ENCODE measurements at regions not wholly inside any gene's neighbourhood (a gene's known extent, or its start where the extent isn't known, plus 50 kb on each side); places are given as distances from the start of the nearest gene placed in this dataset.

DNA sequence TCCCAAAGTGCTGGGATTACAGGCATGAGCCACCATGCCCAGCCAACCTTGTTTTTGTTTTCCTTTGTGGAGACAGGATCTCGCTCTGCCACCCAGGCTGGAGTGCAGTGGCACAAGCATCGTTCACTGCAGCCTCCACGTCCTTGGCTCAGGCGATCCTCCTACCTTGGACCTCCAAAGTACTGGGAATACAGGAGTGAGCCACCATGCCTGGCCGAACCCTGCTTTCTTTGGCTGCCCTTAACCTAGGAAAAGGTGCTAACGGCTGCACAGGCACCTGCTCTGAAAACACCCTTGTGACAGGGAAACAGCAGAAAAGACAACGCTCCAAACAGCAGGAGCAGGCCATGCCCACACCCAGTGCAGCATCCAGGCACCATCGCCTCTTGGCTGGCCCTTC, 71.9 kb downstream of the OAT start:
- Histone ChIP-seq H3K9ac (ENCODE audit: insufficient read length, low read depth) (no peak overlapping the region), H3K27me3 (ENCODE audit: insufficient read depth, insufficient read length) (no peaks in the 10 kb centered on the region), H3K4me3 (ENCODE audit: insufficient read length, low read depth) (no peak overlapping the region), H3K36me3 (ENCODE audit: insufficient read depth, insufficient read length, low read length) (no peaks in the 10 kb centered on the region), H3K9me3 (ENCODE audit: insufficient read depth, low read length) (no peaks in the 10 kb centered on the region), H3K4me1 (ENCODE audit: insufficient read depth, insufficient read length) (no peaks in the 10 kb centered on the region)
- DNase-seq (ENCODE audit: low read depth, low spot score) = no peak
- TF ChIP-seq SUZ12 (IDR thresholded peaks at IDR 0.05; ENCODE audit: extremely low read depth, insufficient read depth, insufficient read length) (no peak), YY1 (IDR thresholded peaks at IDR 0.05; ENCODE audit: insufficient read depth, insufficient read length) (no peak), ZNF274 (IDR thresholded peaks at IDR 0.05; ENCODE audit: low read depth, low read length) (no peak)

- Histone ChIP-seq H3K27me3 (ENCODE audit: insufficient read depth, insufficient read length) (no peaks in the 10 kb centered on the region), H3K9ac (ENCODE audit: insufficient read length, low read depth) (no peak overlapping the region), H3K4me3 (ENCODE audit: insufficient read length, low read depth) (no peak overlapping the region), H3K9me3 (ENCODE audit: insufficient read depth, low read length) (no peaks in the 10 kb centered on the region), H3K36me3 (ENCODE audit: insufficient read depth, insufficient read length, low read length) (no peaks in the 10 kb centered on the region), H3K4me1 (ENCODE audit: insufficient read depth, insufficient read length) (no peaks in the 10 kb centered on the region)
- TF ChIP-seq ZNF274 (IDR thresholded peaks at IDR 0.05; ENCODE audit: low read depth, low read length) (no peak), YY1 (IDR thresholded peaks at IDR 0.05; ENCODE audit: insufficient read depth, insufficient read length) (no peak), SUZ12 (IDR thresholded peaks at IDR 0.05; ENCODE audit: extremely low read depth, insufficient read depth, insufficient read length) (no peak)
- no peak for DNase-seq (ENCODE audit: low read depth, low spot score)
Measured at GRCh38 chr10:124345521-124345920, 73.2 kb downstream of the OAT start.

DNA sequence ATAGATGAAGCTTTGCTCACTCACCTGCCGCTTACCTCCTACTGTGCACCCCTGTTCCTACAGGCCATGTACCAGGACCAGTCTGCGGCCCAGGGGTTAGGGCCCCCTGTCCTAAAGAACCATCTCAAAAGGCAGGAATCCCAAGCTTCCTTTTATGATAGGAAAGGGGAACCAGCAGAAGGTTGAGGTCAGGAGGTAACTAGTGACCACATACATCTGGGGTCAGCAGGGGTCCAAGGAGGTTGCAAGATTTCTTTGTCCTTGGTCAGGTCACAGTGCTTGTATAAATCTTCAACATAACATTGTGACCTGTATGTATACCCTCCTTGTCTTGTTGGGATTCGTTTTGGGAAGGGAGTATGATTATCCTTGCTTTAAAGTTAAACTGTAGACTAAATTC, 73.8 kb downstream of the OAT start:
- no peaks in the 10 kb centered on the region for H3K36me3 ChIP-seq (ENCODE audit: insufficient read depth, insufficient read length, low read length)
- H3K4me3 ChIP-seq (ENCODE audit: insufficient read length, low read depth) = no peak overlapping the region
- no peak overlapping the region for H3K9ac ChIP-seq (ENCODE audit: insufficient read length, low read depth)
- H3K9me3 ChIP-seq (ENCODE audit: insufficient read depth, low read length) = no peaks in the 10 kb centered on the region
- H3K4me1 ChIP-seq (ENCODE audit: insufficient read depth, insufficient read length) = no peaks in the 10 kb centered on the region
- TF ChIP-seq YY1 (IDR thresholded peaks at IDR 0.05; ENCODE audit: insufficient read depth, insufficient read length) (no peak), SUZ12 (IDR thresholded peaks at IDR 0.05; ENCODE audit: extremely low read depth, insufficient read depth, insufficient read length) (no peak), ZNF274 (IDR thresholded peaks at IDR 0.05; ENCODE audit: low read depth, low read length) (no peak)
- DNase-seq (ENCODE audit: low read depth, low spot score) = no peak
- no peaks in the 10 kb centered on the region for H3K27me3 ChIP-seq (ENCODE audit: insufficient read depth, insufficient read length)

DNA sequence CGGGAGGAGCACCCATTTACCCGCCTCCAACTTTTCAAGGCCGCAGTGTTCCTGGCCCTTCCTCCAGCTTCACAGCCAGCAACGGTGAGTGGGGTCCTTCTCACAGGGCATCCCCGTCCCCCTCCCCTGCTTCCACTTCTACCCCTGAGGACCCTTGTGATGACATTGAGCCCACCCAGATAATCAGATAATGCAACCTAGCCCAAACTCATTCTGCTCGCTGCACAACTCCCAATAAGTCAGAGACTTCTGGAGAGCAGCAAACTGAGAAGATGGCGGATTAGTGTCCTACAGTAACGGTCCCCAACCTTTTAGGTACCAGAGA, 74.5 kb downstream of the OAT start:
- no peak for DNase-seq (ENCODE audit: low read depth, low spot score)
- Histone ChIP-seq H3K9ac (ENCODE audit: insufficient read length, low read depth) (no peak overlapping the region), H3K4me1 (ENCODE audit: insufficient read depth, insufficient read length) (no peaks in the 10 kb centered on the region), H3K9me3 (ENCODE audit: insufficient read depth, low read length) (no peaks in the 10 kb centered on the region), H3K27me3 (ENCODE audit: insufficient read depth, insufficient read length) (no peaks in the 10 kb centered on the region), H3K36me3 (ENCODE audit: insufficient read depth, insufficient read length, low read length) (no peaks in the 10 kb centered on the region), H3K4me3 (ENCODE audit: insufficient read length, low read depth) (no peak overlapping the region)
- TF ChIP-seq YY1 (IDR thresholded peaks at IDR 0.05; ENCODE audit: insufficient read depth, insufficient read length) (no peak), ZNF274 (IDR thresholded peaks at IDR 0.05; ENCODE audit: low read depth, low read length) (no peak), SUZ12 (IDR thresholded peaks at IDR 0.05; ENCODE audit: extremely low read depth, insufficient read depth, insufficient read length) (no peak)

DNA sequence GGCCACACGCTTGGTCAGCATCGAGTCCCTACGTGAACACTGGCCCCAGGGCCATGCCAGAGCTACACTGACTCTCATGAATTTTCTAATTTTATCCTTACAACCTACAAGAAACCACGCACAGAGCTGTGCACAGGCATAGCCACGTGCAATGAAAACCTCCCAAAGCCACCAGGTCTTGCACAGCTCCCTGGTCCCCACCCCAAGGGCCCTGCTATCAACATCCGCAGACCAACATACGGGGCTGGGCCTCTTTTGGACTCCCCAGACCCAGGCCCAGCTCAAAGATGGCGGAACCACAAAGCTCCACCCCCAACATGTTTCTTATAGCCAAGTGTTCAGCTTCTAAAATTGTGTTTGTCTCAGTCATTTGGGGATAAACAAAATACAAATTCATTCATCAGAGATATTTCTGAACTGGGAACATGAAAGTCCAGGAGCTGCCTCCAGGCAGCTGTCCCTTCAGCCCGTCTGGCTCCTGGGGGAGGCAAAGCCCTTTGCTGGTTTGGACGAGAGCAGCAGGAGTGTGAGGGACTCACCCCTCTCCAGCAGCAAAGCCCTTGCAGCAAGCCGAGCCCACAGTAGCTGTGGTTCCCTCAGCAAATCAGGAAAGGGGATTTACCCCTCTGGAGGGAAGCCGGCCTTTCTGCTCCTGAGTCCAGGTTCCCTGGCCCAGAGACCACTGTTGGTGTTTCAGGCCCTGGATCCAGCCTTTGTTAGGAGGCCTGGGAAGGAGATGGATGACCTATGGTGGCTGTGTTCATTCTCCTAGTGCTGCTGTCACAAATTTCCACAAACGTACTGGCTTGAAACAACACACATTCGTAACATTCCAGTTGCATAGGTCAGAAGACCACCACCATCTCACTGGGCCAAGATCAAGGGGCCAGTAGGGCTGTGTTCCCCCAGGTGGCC, 75.1 kb downstream of the OAT start:
- TF ChIP-seq ZNF274 (IDR thresholded peaks at IDR 0.05; ENCODE audit: low read depth, low read length) (no peak), SUZ12 (IDR thresholded peaks at IDR 0.05; ENCODE audit: extremely low read depth, insufficient read depth, insufficient read length) (no peak)
- no peaks in the 10 kb centered on the region for H3K36me3 ChIP-seq (ENCODE audit: insufficient read depth, insufficient read length, low read length)

DNA sequence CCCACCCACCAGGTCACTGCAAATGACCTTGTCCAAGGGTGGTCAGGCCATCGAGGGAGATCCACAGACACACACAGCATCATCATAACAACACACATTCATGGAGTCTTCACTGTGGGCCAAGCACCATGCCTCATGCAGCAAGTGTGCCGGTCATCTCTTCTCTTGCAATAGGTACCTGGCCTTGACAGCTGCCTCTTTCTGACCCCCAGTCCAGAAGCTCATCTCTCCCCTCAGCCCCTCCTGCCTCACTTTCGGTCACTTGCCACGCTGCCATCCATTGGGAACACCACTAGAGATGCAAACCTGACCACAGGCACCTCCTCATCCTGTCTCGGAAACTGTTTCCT, 75.9 kb downstream of the OAT start:
- H3K27me3 ChIP-seq (ENCODE audit: insufficient read depth, insufficient read length) = no peaks in the 10 kb centered on the region
- H3K36me3 ChIP-seq (ENCODE audit: insufficient read depth, insufficient read length, low read length) = no peaks in the 10 kb centered on the region
- no peaks in the 10 kb centered on the region for H3K9me3 ChIP-seq (ENCODE audit: insufficient read depth, low read length)
- H3K4me3 ChIP-seq (ENCODE audit: insufficient read length, low read depth) = no peak overlapping the region
- no peak overlapping the region for H3K9ac ChIP-seq (ENCODE audit: insufficient read length, low read depth)
- TF ChIP-seq SUZ12 (IDR thresholded peaks at IDR 0.05; ENCODE audit: extremely low read depth, insufficient read depth, insufficient read length) = no peak
- no peak for TF ChIP-seq ZNF274 (IDR thresholded peaks at IDR 0.05; ENCODE audit: low read depth, low read length)
- no peak for TF ChIP-seq YY1 (IDR thresholded peaks at IDR 0.05; ENCODE audit: insufficient read depth, insufficient read length)
- no peaks in the 10 kb centered on the region for H3K4me1 ChIP-seq (ENCODE audit: insufficient read depth, insufficient read length)
- DNase-seq (ENCODE audit: low read depth, low spot score) = no peak

More for the DNA sequence above, 75.1 kb downstream of the OAT start:
- no peaks in the 10 kb centered on the region for H3K9me3 ChIP-seq (ENCODE audit: insufficient read depth, low read length)
- H3K9ac ChIP-seq (ENCODE audit: insufficient read length, low read depth) = no peak overlapping the region
- no peaks in the 10 kb centered on the region for H3K4me1 ChIP-seq (ENCODE audit: insufficient read depth, insufficient read length)
- H3K4me3 ChIP-seq (ENCODE audit: insufficient read length, low read depth) = no peak overlapping the region
- DNase-seq (ENCODE audit: low read depth, low spot score) = no peak
- no peaks in the 10 kb centered on the region for H3K27me3 ChIP-seq (ENCODE audit: insufficient read depth, insufficient read length)

GRCh38 chr10:124342136-124342820, 76.4 kb downstream of the OAT start:
- Histone ChIP-seq H3K4me1 (ENCODE audit: insufficient read depth, insufficient read length) (no peaks in the 10 kb centered on the region), H3K9ac (ENCODE audit: insufficient read length, low read depth) (no peak overlapping the region)
- TF ChIP-seq ZNF274 (IDR thresholded peaks at IDR 0.05; ENCODE audit: low read depth, low read length) = no peak
- TF ChIP-seq SUZ12 (IDR thresholded peaks at IDR 0.05; ENCODE audit: extremely low read depth, insufficient read depth, insufficient read length) = no peak
- no peak for TF ChIP-seq YY1 (IDR thresholded peaks at IDR 0.05; ENCODE audit: insufficient read depth, insufficient read length)

More at GRCh38 chr10:124342136-124342820, 76.4 kb downstream of the OAT start:
- Histone ChIP-seq H3K4me3 (ENCODE audit: insufficient read length, low read depth) (no peak overlapping the region), H3K27me3 (ENCODE audit: insufficient read depth, insufficient read length) (no peaks in the 10 kb centered on the region), H3K9me3 (ENCODE audit: insufficient read depth, low read length) (no peaks in the 10 kb centered on the region), H3K36me3 (ENCODE audit: insufficient read depth, insufficient read length, low read length) (no peaks in the 10 kb centered on the region)
- no peak for DNase-seq (ENCODE audit: low read depth, low spot score)

Measured in NT2/D1 (cell line).